H1 (cell line): ENCODE measurements at regions not wholly inside any gene's neighbourhood (a gene's known extent, or its start where the extent isn't known, plus 50 kb on each side); places are given as distances from the start of the nearest gene placed in this dataset.

ENCODE experiments used
- EP300 ChIP-seq, 2 experiments: IDR thresholded peaks; 1 replicate in 1 of 2; 2 replicates in 1 of 2; pipeline ENCODE4 v1.6.1; 2011 to 2012; ENCODE audit warnings: low read depth in 2 of 2, low read length in 2 of 2, mild to moderate bottlenecking in 2 of 2, borderline replicate concordance in 1 of 2, inconsistent platforms in 1 of 2, moderate library complexity in 1 of 2

- no peak for TF ChIP-seq EP300 (IDR thresholded peaks at IDR 0.05; ENCODE audit: borderline replicate concordance in 1 of 2, low read depth in 2 of 2, low read length in 2 of 2)
These were observed 107.5 kb upstream of the NCOR2 start (continued) for GRCh38 chr12:124674937-124675336.
